COLO668 (cell line): ENCODE measurements at regions not wholly inside any gene's neighbourhood (a gene's known extent, or its start where the extent isn't known, plus 50 kb on each side); places are given as distances from the start of the nearest gene placed in this dataset.
"Not testable (repeated sequence)": the region's sequence is repeated elsewhere in the genome, so short reads cannot be mapped to it uniquely, and the experiment has no call there.

Experiments
- DNase-seq: peaks from one replicate; lab custom pipeline; 2025; ENCODE audit not compliant: unreplicated experiment; lab: John Stamatoyannopoulos, UW

GRCh38 chr16:60816461-60816860 is 1219.8 kb downstream of the CDH8 start:
- DNase-seq, result no peak

GRCh38 chr16:60815865-60816264 is 1220.4 kb downstream of the CDH8 start:
- no peak for DNase-seq

- DNase-seq, result no peak
Observed at GRCh38 chr16:60815033-60815432, 1221.2 kb downstream of the CDH8 start.

- no peak for DNase-seq
Observed at GRCh38 chr16:60811657-60812056, 1224.6 kb downstream of the CDH8 start.

GRCh38 chr16:60811051-60811608 is 1225.1 kb downstream of the CDH8 start:
- no peak for DNase-seq

GRCh38 chr16:60810250-60810649 is 1226.0 kb downstream of the CDH8 start:
- DNase-seq, result no peak

GRCh38 chr16:60792437-60792836 is 1243.8 kb downstream of the CDH8 start:
- DNase-seq, result no peak

GRCh38 chr16:60788631-60789030 is 1247.6 kb downstream of the CDH8 start:
- DNase-seq, result no peak

GRCh38 chr16:60776281-60776680 is 1260.0 kb downstream of the CDH8 start:
- DNase-seq, result no peak

GRCh38 chr16:60771138-60771537 is 1265.1 kb downstream of the CDH8 start:
- DNase-seq, result no peak

GRCh38 chr16:60770384-60770783 is 1265.9 kb downstream of the CDH8 start:
- DNase-seq, result not testable (repeated sequence)

- no peak for DNase-seq
Observed at GRCh38 chr16:60763869-60764268, 1272.4 kb downstream of the CDH8 start.

- DNase-seq, result no peak
Observed at GRCh38 chr16:60755907-60756306, 1280.3 kb downstream of the CDH8 start.

GRCh38 chr16:60748366-60748765 is 1287.9 kb downstream of the CDH8 start:
- no peak for DNase-seq

GRCh38 chr16:60744198-60744597 is 1292.0 kb downstream of the CDH8 start:
- no peak for DNase-seq

- DNase-seq, result no peak
Observed at GRCh38 chr16:60741810-60742209, 1294.4 kb downstream of the CDH8 start.

- DNase-seq, result no peak
Observed at GRCh38 chr16:60739737-60740683, 1296.2 kb downstream of the CDH8 start.

- no peak for DNase-seq
Observed at GRCh38 chr16:60731329-60732050, 1304.7 kb downstream of the CDH8 start.

GRCh38 chr16:60729051-60729450 is 1307.2 kb downstream of the CDH8 start:
- no peak for DNase-seq

GRCh38 chr16:60727851-60728250 is 1308.4 kb downstream of the CDH8 start:
- DNase-seq, result no peak

GRCh38 chr16:60720060-60720459 is 1316.2 kb downstream of the CDH8 start:
- DNase-seq, result no peak

GRCh38 chr16:60717808-60718207 is 1318.4 kb downstream of the CDH8 start:
- DNase-seq, result no peak
